H1 (cell line): ENCODE measurements at regions not wholly inside any gene's neighbourhood (a gene's known extent, or its start where the extent isn't known, plus 50 kb on each side); places are given as distances from the start of the nearest gene placed in this dataset.

Source experiments
- CTCF ChIA-PET: fragments of 300-600 bp; sonication (Branson Sonifier 250); formaldehyde crosslinking; loops from one replicate; lab custom pipeline; 2021; ENCODE audit not compliant: partially characterized antibody; lab: Charles Lee
- POLR2A ChIA-PET: fragments of 300-600 bp; sonication (Branson Sonifier 250); formaldehyde crosslinking; loops from one replicate; lab custom pipeline; 2021; ENCODE audit warnings: inconsistent platforms; ENCODE audit not compliant: partially characterized antibody; lab: Charles Lee
- DNase-seq, 2 experiments: peaks; one replicate each; pipeline versions ENCODE4 v3.0.0 to v3.0.0-alpha.2; 2010 to 2022; ENCODE audit warnings: low spot score in 2 of 2, low read depth in 1 of 2, mixed read lengths in 1 of 2
- FAIRE-seq: peaks from 2 replicates; lab custom pipeline; 2011; peaks lifted over from hg19 to GRCh38; lab: Jason Lieb, UNC
- H2AFZ ChIP-seq: 2 replicates; pipeline ENCODE4 v1.8.1; 2012; ENCODE audit warnings: low read length, inconsistent platforms
- H2AK5ac ChIP-seq: 2 replicates; pipeline ENCODE4 v1.6.1; 2013; ENCODE audit warnings: low read depth, low read length
- H2BK120ac ChIP-seq: replicated peaks from 2 replicates; pipeline ENCODE3; 2013; ENCODE audit warnings: low read depth, low read length, inconsistent platforms
- H2BK12ac ChIP-seq: 2 replicates; pipeline ENCODE4 v1.6.1; 2013; ENCODE audit warnings: low read depth, low read length
- H2BK15ac ChIP-seq: 2 replicates; pipeline ENCODE4 v1.6.1; 2013; ENCODE audit warnings: low read length
- H2BK20ac ChIP-seq: 2 replicates; pipeline ENCODE4 v1.6.1; 2013; ENCODE audit warnings: low read length
- H2BK5ac ChIP-seq: 2 replicates; pipeline ENCODE4 v1.6.1; 2013; ENCODE audit warnings: low read depth, low read length
- H3K14ac ChIP-seq: 2 replicates; pipeline ENCODE4 v1.6.1; 2013; ENCODE audit warnings: inconsistent platforms; ENCODE audit not compliant: insufficient read length
- H3K18ac ChIP-seq: 2 replicates; pipeline ENCODE4 v1.6.1; 2013; ENCODE audit warnings: low read length; ENCODE audit errors: extremely low read depth
- H3K23ac ChIP-seq: 2 replicates; pipeline ENCODE4 v1.6.1; 2013; ENCODE audit warnings: inconsistent platforms; ENCODE audit not compliant: insufficient read length
- H3K23me2 ChIP-seq: 2 replicates; pipeline ENCODE4 v1.6.1; 2013; ENCODE audit warnings: low read depth, low read length
- H3K27ac ChIP-seq: 2 replicates; pipeline ENCODE4 v1.6.1; 2011; ENCODE audit warnings: low read depth, low read length, inconsistent platforms
- H3K27me3 ChIP-seq, 4 experiments: replicated peaks in 1 of 4; 1 replicate in 1 of 4; 2 replicates in 3 of 4; pipeline versions ENCODE4 v1.6.1 to v1.8.1; 2011 to 2013; ENCODE audit warnings: low read length in 3 of 4, mild to moderate bottlenecking in 3 of 4, inconsistent platforms in 2 of 4, mixed read lengths in 2 of 4, moderate library complexity in 1 of 4; ENCODE audit not compliant: control insufficient read depth in 3 of 4, insufficient read depth in 3 of 4; ENCODE audit errors: extremely low read depth in 1 of 4
- H3K36me3 ChIP-seq, 4 experiments: 2 replicates each; pipeline versions ENCODE4 v1.6.1 to v1.8.1; 2011 to 2013; ENCODE audit warnings: mild to moderate bottlenecking in 4 of 4, low read length in 3 of 4, moderate library complexity in 2 of 4, control low read depth in 1 of 4, inconsistent platforms in 1 of 4; ENCODE audit not compliant: insufficient read depth in 4 of 4, control insufficient read depth in 2 of 4
- H3K4ac ChIP-seq: replicated peaks from 2 replicates; pipeline ENCODE3; 2013; ENCODE audit warnings: low read length, low read depth, mixed read lengths, inconsistent platforms; ENCODE audit not compliant: insufficient read length
- H3K4me1 ChIP-seq, 4 experiments: replicated peaks in 1 of 4; 1 replicate in 1 of 4; 2 replicates in 3 of 4; pipeline versions ENCODE4 v1.6.1 to v1.8.1; 2011 to 2013; ENCODE audit warnings: low read length in 3 of 4, inconsistent platforms in 2 of 4, mixed read lengths in 1 of 4; ENCODE audit not compliant: insufficient read depth in 4 of 4, control insufficient read depth in 3 of 4
- H3K4me2 ChIP-seq, 2 experiments: 2 replicates each; pipeline versions ENCODE4 v1.6.1 to v1.8.1; 2011 to 2013; ENCODE audit warnings: low read depth in 2 of 2, low read length in 2 of 2, control low read depth in 1 of 2, inconsistent platforms in 1 of 2, mild to moderate bottlenecking in 1 of 2; ENCODE audit not compliant: insufficient read depth in 1 of 2
- H3K4me3 ChIP-seq, 4 experiments: fragments of 200-600, 300-600 bp in 1 of 4; sonication (generic), shearing (Covaris generic), sonication (Bioruptor Twin) in 1 of 4; 2 replicates each; pipeline versions ENCODE4 v1.5.1 to v1.8.1; 2011 to 2016; ENCODE audit warnings: low read length in 4 of 4, low read depth in 3 of 4, control low read depth in 2 of 4, inconsistent platforms in 2 of 4, mild to moderate bottlenecking in 2 of 4, mixed read lengths in 1 of 4, moderate library complexity in 1 of 4; ENCODE audit not compliant: insufficient read depth in 2 of 4; ENCODE audit errors: extremely low read depth in 1 of 4
- H3K56ac ChIP-seq: replicated peaks from 2 replicates; pipeline ENCODE3; 2013; ENCODE audit warnings: low read depth, mild to moderate bottlenecking, mixed read lengths, low read length, inconsistent platforms; ENCODE audit not compliant: insufficient read length
- H3K79me1 ChIP-seq: 2 replicates; pipeline ENCODE4 v1.6.1; 2013; ENCODE audit warnings: low read depth, low read length, control low read depth
- H3K79me2 ChIP-seq, 2 experiments: 2 replicates each; pipeline versions ENCODE4 v1.6.1 to v1.8.1; 2012 to 2013; ENCODE audit warnings: low read length in 2 of 2, mild to moderate bottlenecking in 2 of 2, inconsistent platforms in 1 of 2; ENCODE audit not compliant: insufficient read depth in 2 of 2, control insufficient read depth in 1 of 2
- H3K9ac ChIP-seq, 4 experiments: replicated peaks in 1 of 4; 1 replicate in 1 of 4; 2 replicates in 3 of 4; pipeline versions ENCODE4 v1.6.1 to v1.8.1; 2011 to 2013; ENCODE audit warnings: low read depth in 3 of 4, low read length in 3 of 4, control low read depth in 2 of 4, mild to moderate bottlenecking in 2 of 4, moderate library complexity in 2 of 4, inconsistent platforms in 1 of 4; ENCODE audit errors: extremely low read depth in 1 of 4
- H3K9me3 ChIP-seq, 2 experiments: 2 replicates each; pipeline versions ENCODE4 v1.6.1 to v1.8.1; 2012 to 2013; ENCODE audit warnings: mild to moderate bottlenecking in 2 of 2, moderate library complexity in 2 of 2, control low read depth in 1 of 2, inconsistent platforms in 1 of 2, low read depth in 1 of 2, low read length in 1 of 2, mixed read lengths in 1 of 2; ENCODE audit not compliant: insufficient read depth in 2 of 2
- H4K20me1 ChIP-seq, 2 experiments: replicated peaks in 1 of 2; 2 replicates each; pipeline versions ENCODE3 to v1.8.1; 2011 to 2013; ENCODE audit warnings: inconsistent platforms in 2 of 2, low read length in 2 of 2, mild to moderate bottlenecking in 1 of 2; ENCODE audit not compliant: insufficient read depth in 2 of 2, control insufficient read depth in 1 of 2
- H4K5ac ChIP-seq: 2 replicates; pipeline ENCODE4 v1.6.1; 2013; ENCODE audit warnings: low read length, low read depth, mixed read lengths, inconsistent platforms; ENCODE audit not compliant: insufficient read length
- H4K8ac ChIP-seq: 2 replicates; pipeline ENCODE4 v1.8.0; 2013; ENCODE audit warnings: mild to moderate bottlenecking, moderate library complexity, low read length, inconsistent platforms; ENCODE audit not compliant: insufficient read depth; ENCODE audit errors: extremely low read depth
- H4K91ac ChIP-seq: replicated peaks from 2 replicates; pipeline ENCODE3; 2013; ENCODE audit warnings: low read length, mixed read lengths, inconsistent platforms; ENCODE audit not compliant: insufficient read length
- CTBP2 ChIP-seq: IDR thresholded peaks from 2 replicates; pipeline ENCODE4 v1.7.0; 2011; ENCODE audit warnings: borderline replicate concordance, mild to moderate bottlenecking, moderate library complexity, mixed read lengths, low read length; ENCODE audit not compliant: insufficient read depth, insufficient read length
- E2F6 ChIP-seq: IDR thresholded peaks from 2 replicates; pipeline ENCODE4 v1.6.1; 2012; ENCODE audit warnings: inconsistent platforms
- EGR1 ChIP-seq: IDR thresholded peaks from 2 replicates; pipeline ENCODE4 v1.6.1; 2011; ENCODE audit warnings: low read depth, low read length, borderline replicate concordance
- KDM5A ChIP-seq: fragments of 200-600 bp; IDR thresholded peaks from 2 replicates; pipeline ENCODE4 v1.7.1; 2012; ENCODE audit warnings: mild to moderate bottlenecking, low read length, inconsistent platforms, mixed read lengths
- MAFK ChIP-seq: IDR thresholded peaks from 2 replicates; pipeline ENCODE4 v1.6.1; 2012; ENCODE audit warnings: low read depth, mild to moderate bottlenecking, improper control_type of control experiment, low read length
- PHF8 ChIP-seq: fragments of 200-600 bp; sonication (generic); conservative IDR thresholded peaks from 2 replicates; pipeline ENCODE4 v1.7.1; 2012; ENCODE audit warnings: low read depth, mild to moderate bottlenecking, inconsistent platforms, low read length, moderate library complexity
- POLR2AphosphoS5 ChIP-seq: IDR thresholded peaks from 2 replicates; pipeline ENCODE4 v1.6.1; 2011; ENCODE audit warnings: low read depth, low read length
- RAD21 ChIP-seq, 2 experiments: IDR thresholded peaks in 1 of 2; conservative IDR thresholded peaks in 1 of 2; 2 replicates each; pipeline ENCODE4 v1.6.1; 2011; ENCODE audit warnings: low read depth in 2 of 2, low read length in 2 of 2, improper control_type of control experiment in 1 of 2, inconsistent platforms in 1 of 2, mild to moderate bottlenecking in 1 of 2, moderate library complexity in 1 of 2
- RBBP5 ChIP-seq: IDR thresholded peaks from 2 replicates; pipeline ENCODE4 v1.7.1; 2012; ENCODE audit warnings: low read depth, mild to moderate bottlenecking, inconsistent platforms, low read length, moderate library complexity, borderline replicate concordance
- RNF2 ChIP-seq: fragments of 200-900, 300-1000 bp; sonication (generic); IDR thresholded peaks from 2 replicates; pipeline ENCODE4 v1.7.1; 2016; ENCODE audit warnings: borderline replicate concordance, low read depth, mild to moderate bottlenecking, antibody characterized with exemption, low read length; ENCODE audit not compliant: poor library complexity, severe bottlenecking; ENCODE audit errors: missing control alignments
- RXRA ChIP-seq: IDR thresholded peaks from 2 replicates; pipeline ENCODE4 v1.6.1; 2011; ENCODE audit warnings: low read depth, mild to moderate bottlenecking, low read length, moderate library complexity; ENCODE audit not compliant: insufficient read depth
- SIRT6 ChIP-seq: IDR thresholded peaks from one replicate; pipeline ENCODE4 v1.7.1; 2012; ENCODE audit warnings: low read length, inconsistent platforms
- SP4 ChIP-seq: IDR thresholded peaks from 2 replicates; pipeline ENCODE4 v1.6.1; 2012; ENCODE audit warnings: low read length, inconsistent platforms
- WGBS, 2 experiments: shearing (Covaris generic) in 1 of 2; methylation state at CpG; one replicate each; pipeline versions ENCODE4 v1.1.6 to v1.1.7; 2013 to 2015; ENCODE audit warnings: low lambda C conversion rate in 2 of 2, mixed read lengths in 2 of 2, inconsistent platforms in 1 of 2, low coverage in 1 of 2, missing lambda C conversion rate in 1 of 2; ENCODE audit not compliant: insufficient replicate concordance in 2 of 2, insufficient coverage in 1 of 2, insufficient read length in 1 of 2; ENCODE audit errors: extremely low coverage in 1 of 2, missing lambda C conversion rate in 1 of 2; 5-methylcytosine and 5-hydroxymethylcytosine counted together

GRCh38 chr1:93022580-93022979 lies 56.5 kb upstream of the MTF2 start:
- CTCF ChIA-PET = interaction anchor here (0.7 to 5.0 kb wide), 14 partner anchors 9 to 163 kb away, joined by 3 to 30 read pairs (median 6); no protein-coding TSS in a partner anchor
- H3K4me2 ChIP-seq = no peak overlapping the region
- H4K8ac ChIP-seq = no peak overlapping the region
- H3K27me3 ChIP-seq = no peaks in the 10 kb centered on the region
- H2AFZ ChIP-seq = no peak overlapping the region
- H3K56ac ChIP-seq = no peak overlapping the region
- no peak overlapping the region for H2BK20ac ChIP-seq
- H3K79me2 ChIP-seq = no peaks in the 10 kb centered on the region
- no peak overlapping the region for H3K18ac ChIP-seq
- H3K14ac ChIP-seq = no peak overlapping the region
- H3K4me1 ChIP-seq = no peaks in the 10 kb centered on the region
- no peak overlapping the region for H4K5ac ChIP-seq
- no peak overlapping the region for H4K91ac ChIP-seq
- POLR2A ChIA-PET = interaction anchor here (1.9 kb wide), 1 partner anchor 57 kb away, joined by 10 read pairs; the partner anchor contains the start of gene MTF2
- H3K9ac ChIP-seq = no peak overlapping the region
- no peak for FAIRE-seq
- H2BK15ac ChIP-seq = no peak overlapping the region
- H3K23ac ChIP-seq = no peak overlapping the region
- no peak overlapping the region for H2BK5ac ChIP-seq
- no peak overlapping the region for H3K4ac ChIP-seq
- no peaks in the 10 kb centered on the region for H3K9me3 ChIP-seq
- DNase-seq = no peak
- no peaks in the 10 kb centered on the region for H3K36me3 ChIP-seq
- no peak overlapping the region for H2BK12ac ChIP-seq
- no peak overlapping the region for H2BK120ac ChIP-seq
- no peak overlapping the region for H3K27ac ChIP-seq
- H3K79me1 ChIP-seq = no peaks in the 10 kb centered on the region
- no peaks in the 10 kb centered on the region for H3K23me2 ChIP-seq
- H4K20me1 ChIP-seq = no peaks in the 10 kb centered on the region
- 91% methylated on average over 1 of the region's 1 CpG; no CpG with 5 or more reads in 1 of the 2 experiments for WGBS, 2 experiments
- no peak overlapping the region for H3K4me3 ChIP-seq
- H2AK5ac ChIP-seq = no peak overlapping the region
- TF ChIP-seq EGR1 = no peak
- no peak for TF ChIP-seq SIRT6
- no peak for TF ChIP-seq PHF8
- TF ChIP-seq SP4 = no peak
- TF ChIP-seq MAFK = no peak
- no peak for TF ChIP-seq CTBP2
- TF ChIP-seq POLR2AphosphoS5 = no peak
- no peak for TF ChIP-seq RXRA
- no peak for TF ChIP-seq RBBP5
- no peak for TF ChIP-seq KDM5A
- no peak for TF ChIP-seq RAD21 (IDR thresholded peaks at IDR 0.05 in 1 of 2, conservative IDR thresholded peaks at IDR 0.05 in 1 of 2; ENCODE audit: low read depth in 2 of 2, low read length in 2 of 2)
- no peak for TF ChIP-seq RNF2
- TF ChIP-seq E2F6 = no peak
